ENCODE measurements at regions not wholly inside any gene's neighbourhood (a gene's known extent, or its start where the extent isn't known, plus 50 kb on each side); places are given as distances from the start of the nearest gene placed in this dataset.
A peak's percentile ranks its signal among the peaks of the same experiment; 100 is the strongest.

DNA sequence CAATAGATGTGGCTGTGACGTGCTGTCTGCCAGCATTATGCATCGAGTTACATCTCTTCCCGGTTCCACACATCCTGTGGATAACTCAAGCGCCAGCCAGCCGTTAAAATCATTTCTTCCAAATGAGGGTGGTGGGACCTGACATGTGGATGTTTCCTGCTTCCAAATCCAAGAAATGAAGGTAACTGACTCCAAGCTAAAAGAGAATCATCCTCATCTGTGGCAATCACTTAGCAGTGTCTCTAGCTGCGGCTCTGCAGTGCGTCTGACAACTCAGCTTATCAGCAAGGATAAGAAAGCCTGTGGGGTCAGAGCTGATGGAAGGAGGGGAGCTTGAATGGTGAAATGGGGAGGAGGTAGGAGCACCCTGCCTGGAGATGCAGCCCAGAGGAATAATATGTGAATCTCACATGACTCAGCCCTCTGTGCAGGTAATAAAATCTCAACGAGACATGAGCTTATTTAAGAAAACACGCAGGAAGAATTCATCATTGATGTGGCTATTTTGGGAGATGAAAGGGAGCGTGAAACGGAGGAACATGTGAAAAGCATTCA lies 382.2 kb upstream of the TRIB2 start:
- Histone ChIP-seq H3K9ac (ENCODE audit: low read length) (no peak overlapping the region), H3K27me3 (ENCODE audit: insufficient read depth, low read length, poor library complexity) (no peaks in the 10 kb centered on the region), H2AK5ac (ENCODE audit: low read length) (no peak overlapping the region), H2BK5ac (ENCODE audit: low read length) (no peak overlapping the region), H4K5ac (ENCODE audit: low read length) (no peak overlapping the region), H3K36me3 (ENCODE audit: control insufficient read depth, insufficient read depth, low read length) (no peaks in the 10 kb centered on the region), H3K79me2 (ENCODE audit: control insufficient read depth, insufficient read depth, low read length) (no peaks in the 10 kb centered on the region), H3K23ac (ENCODE audit: low read length) (no peak overlapping the region), H3K56ac (ENCODE audit: low read length) (no peak overlapping the region), H3K18ac (ENCODE audit: low read length) (no peak overlapping the region), H3K27ac (ENCODE audit: low read depth, low read length) (peak overlapping the region; percentile 46), H3K4me2 (ENCODE audit: low read length) (no peak overlapping the region), H3K4me1 (ENCODE audit: control insufficient read depth, low read depth, low read length) (peaks cover 2% of the 10 kb centered on the region), H3K4me3 (ENCODE audit: low read length) (no peak overlapping the region), H2BK120ac (ENCODE audit: low read depth, low read length) (no peak overlapping the region), H3K79me1 (ENCODE audit: low read length) (no peaks in the 10 kb centered on the region), H2BK15ac (replicated peaks; ENCODE audit: low read depth) (no peak overlapping the region), H3K4ac (ENCODE audit: low read depth, low read length) (no peak overlapping the region), H4K8ac (ENCODE audit: low read depth, low read length) (no peak overlapping the region)
- no CpG with 5 or more reads among the region's 11 CpGs for WGBS (ENCODE audit: extremely low coverage, insufficient coverage, low lambda C conversion rate)
- DNase-seq = peak; percentile 68

DNA sequence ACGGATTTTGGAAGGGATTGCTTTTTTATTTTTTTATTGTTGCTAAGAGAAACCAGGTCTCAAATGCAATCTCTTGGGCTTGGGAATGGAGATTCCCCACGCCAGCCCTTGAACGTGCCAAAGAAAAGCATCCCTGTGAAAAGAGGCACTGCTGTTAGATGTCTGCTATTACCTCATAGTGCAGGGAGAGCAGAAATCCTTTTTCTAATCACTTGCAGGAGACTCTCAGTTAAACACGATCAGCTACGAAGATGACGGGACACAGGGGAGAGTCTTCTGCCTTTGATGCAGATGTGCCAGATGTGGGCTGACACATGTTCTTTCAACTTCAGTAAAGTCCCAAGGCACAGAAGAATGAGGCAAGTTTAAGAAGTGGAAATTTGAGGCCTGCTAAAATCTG lies 381.6 kb upstream of the TRIB2 start:
- Histone ChIP-seq H3K36me3 (ENCODE audit: control insufficient read depth, insufficient read depth, low read length) (no peaks in the 10 kb centered on the region), H3K4ac (ENCODE audit: low read depth, low read length) (no peak overlapping the region), H3K4me3 (ENCODE audit: low read length) (no peak overlapping the region), H2AK5ac (ENCODE audit: low read length) (no peak overlapping the region), H2BK120ac (ENCODE audit: low read depth, low read length) (no peak overlapping the region), H3K27ac (ENCODE audit: low read depth, low read length) (no peak overlapping the region), H3K56ac (ENCODE audit: low read length) (no peak overlapping the region), H3K79me1 (ENCODE audit: low read length) (no peaks in the 10 kb centered on the region), H4K5ac (ENCODE audit: low read length) (no peak overlapping the region), H4K8ac (ENCODE audit: low read depth, low read length) (no peak overlapping the region), H2BK5ac (ENCODE audit: low read length) (no peak overlapping the region), H3K9ac (ENCODE audit: low read length) (no peak overlapping the region), H3K4me2 (ENCODE audit: low read length) (no peak overlapping the region), H3K23ac (ENCODE audit: low read length) (no peak overlapping the region), H2BK15ac (replicated peaks; ENCODE audit: low read depth) (no peak overlapping the region), H3K4me1 (ENCODE audit: control insufficient read depth, low read depth, low read length) (peaks cover 2% of the 10 kb centered on the region), H3K18ac (ENCODE audit: low read length) (no peak overlapping the region), H3K27me3 (ENCODE audit: insufficient read depth, low read length, poor library complexity) (no peaks in the 10 kb centered on the region), H3K79me2 (ENCODE audit: control insufficient read depth, insufficient read depth, low read length) (no peaks in the 10 kb centered on the region)
- DNase-seq = no peak
- WGBS (ENCODE audit: extremely low coverage, insufficient coverage, low lambda C conversion rate) = no CpG with 5 or more reads among the region's 6 CpGs

DNA sequence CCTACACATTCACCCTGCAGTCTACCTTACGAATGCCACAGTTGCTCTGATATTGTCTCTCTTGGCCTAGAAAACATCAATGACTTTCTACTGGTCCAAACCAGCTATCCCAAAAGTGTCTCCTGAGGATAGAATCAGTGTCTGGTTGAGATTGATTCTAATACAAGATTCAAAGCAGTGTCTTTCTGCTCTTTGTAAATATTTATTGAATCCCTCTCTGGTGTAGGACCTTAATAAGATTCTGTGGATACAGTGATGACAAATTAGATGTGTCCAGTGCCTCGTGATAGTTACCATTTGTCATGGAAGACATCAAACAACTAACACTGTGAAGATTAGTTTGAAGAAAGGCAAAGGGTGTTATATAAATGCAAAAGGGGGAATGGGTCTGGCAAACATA lies 380.7 kb upstream of the TRIB2 start:
- no peak overlapping the region for H2BK15ac ChIP-seq (replicated peaks; ENCODE audit: low read depth)
- no peaks in the 10 kb centered on the region for H3K79me2 ChIP-seq (ENCODE audit: control insufficient read depth, insufficient read depth, low read length)
- no peak overlapping the region for H3K4ac ChIP-seq (ENCODE audit: low read depth, low read length)
- no peak overlapping the region for H3K4me3 ChIP-seq (ENCODE audit: low read length)
- no peak overlapping the region for H3K18ac ChIP-seq (ENCODE audit: low read length)
- no peak overlapping the region for H3K56ac ChIP-seq (ENCODE audit: low read length)
- H3K27ac ChIP-seq (ENCODE audit: low read depth, low read length) = no peak overlapping the region
- H3K4me1 ChIP-seq (ENCODE audit: control insufficient read depth, low read depth, low read length) = peaks cover 2% of the 10 kb centered on the region
- H3K36me3 ChIP-seq (ENCODE audit: control insufficient read depth, insufficient read depth, low read length) = no peaks in the 10 kb centered on the region
- no peak overlapping the region for H4K8ac ChIP-seq (ENCODE audit: low read depth, low read length)
- no CpG with 5 or more reads among the region's 2 CpGs for WGBS (ENCODE audit: extremely low coverage, insufficient coverage, low lambda C conversion rate)
- H3K27me3 ChIP-seq (ENCODE audit: insufficient read depth, low read length, poor library complexity) = no peaks in the 10 kb centered on the region
- no peak overlapping the region for H3K9ac ChIP-seq (ENCODE audit: low read length)
- no peaks in the 10 kb centered on the region for H3K79me1 ChIP-seq (ENCODE audit: low read length)
- H3K23ac ChIP-seq (ENCODE audit: low read length) = no peak overlapping the region
- no peak overlapping the region for H2BK5ac ChIP-seq (ENCODE audit: low read length)
- H2AK5ac ChIP-seq (ENCODE audit: low read length) = no peak overlapping the region
- no peak overlapping the region for H2BK120ac ChIP-seq (ENCODE audit: low read depth, low read length)
- no peak for DNase-seq
- H4K5ac ChIP-seq (ENCODE audit: low read length) = no peak overlapping the region
- no peak overlapping the region for H3K4me2 ChIP-seq (ENCODE audit: low read length)

DNA sequence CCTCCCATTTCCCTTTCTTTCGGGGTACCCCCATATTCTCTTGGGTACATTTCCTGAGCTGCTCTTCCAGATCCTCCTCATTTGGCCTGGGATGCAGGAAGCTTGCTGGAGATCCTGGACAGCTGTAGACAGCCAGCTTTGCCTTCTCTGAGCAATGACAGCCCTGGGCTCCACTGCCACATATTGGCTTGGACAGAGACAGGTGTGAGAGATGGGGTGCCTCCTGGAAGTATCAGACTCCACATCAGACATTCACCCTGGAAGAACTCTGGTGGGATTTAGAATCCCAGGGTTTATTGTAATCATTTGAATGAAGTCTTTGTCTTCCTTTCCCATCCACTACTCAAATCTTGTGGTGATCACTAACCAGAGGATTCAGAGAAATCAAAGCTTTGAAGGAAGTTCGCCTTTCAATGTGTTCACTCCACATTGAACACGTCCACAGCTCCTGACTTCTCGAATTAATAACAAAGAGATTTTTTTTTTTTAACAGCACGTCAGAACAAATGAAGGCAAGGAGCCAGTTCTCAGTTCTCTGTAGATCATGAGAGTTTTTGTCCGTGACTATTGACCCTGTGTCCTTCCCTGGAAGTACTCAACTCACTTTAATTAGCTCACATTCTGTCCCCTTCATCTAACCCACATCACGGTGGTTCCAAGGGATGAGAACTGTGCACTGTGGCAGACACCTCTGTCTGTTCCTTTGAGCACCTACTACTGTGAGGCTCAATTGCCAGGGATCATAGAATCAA lies 377.6 kb upstream of the TRIB2 start:
- no peak overlapping the region for H3K4ac ChIP-seq (ENCODE audit: low read depth, low read length)
- no peak overlapping the region for H3K9ac ChIP-seq (ENCODE audit: low read length)
- no peaks in the 10 kb centered on the region for H3K27me3 ChIP-seq (ENCODE audit: insufficient read depth, low read length, poor library complexity)
- H2BK15ac ChIP-seq (replicated peaks; ENCODE audit: low read depth) = no peak overlapping the region
- no peak overlapping the region for H2BK5ac ChIP-seq (ENCODE audit: low read length)
- H3K56ac ChIP-seq (ENCODE audit: low read length) = no peak overlapping the region
- no peaks in the 10 kb centered on the region for H3K79me2 ChIP-seq (ENCODE audit: control insufficient read depth, insufficient read depth, low read length)
- no peak overlapping the region for H3K4me3 ChIP-seq (ENCODE audit: low read length)
- H4K5ac ChIP-seq (ENCODE audit: low read length) = no peak overlapping the region
- no peaks in the 10 kb centered on the region for H3K36me3 ChIP-seq (ENCODE audit: control insufficient read depth, insufficient read depth, low read length)
- no peak overlapping the region for H3K18ac ChIP-seq (ENCODE audit: low read length)
- H3K4me1 ChIP-seq (ENCODE audit: control insufficient read depth, low read depth, low read length) = peaks cover 2% of the 10 kb centered on the region
- H2AK5ac ChIP-seq (ENCODE audit: low read length) = no peak overlapping the region
- H4K8ac ChIP-seq (ENCODE audit: low read depth, low read length) = no peak overlapping the region
- H3K27ac ChIP-seq (ENCODE audit: low read depth, low read length) = no peak overlapping the region
- DNase-seq = no peak
- no CpG with 5 or more reads among the region's 7 CpGs for WGBS (ENCODE audit: extremely low coverage, insufficient coverage, low lambda C conversion rate)
- no peaks in the 10 kb centered on the region for H3K79me1 ChIP-seq (ENCODE audit: low read length)
- no peak overlapping the region for H3K4me2 ChIP-seq (ENCODE audit: low read length)
- H2BK120ac ChIP-seq (ENCODE audit: low read depth, low read length) = no peak overlapping the region
- no peak overlapping the region for H3K23ac ChIP-seq (ENCODE audit: low read length)

DNA sequence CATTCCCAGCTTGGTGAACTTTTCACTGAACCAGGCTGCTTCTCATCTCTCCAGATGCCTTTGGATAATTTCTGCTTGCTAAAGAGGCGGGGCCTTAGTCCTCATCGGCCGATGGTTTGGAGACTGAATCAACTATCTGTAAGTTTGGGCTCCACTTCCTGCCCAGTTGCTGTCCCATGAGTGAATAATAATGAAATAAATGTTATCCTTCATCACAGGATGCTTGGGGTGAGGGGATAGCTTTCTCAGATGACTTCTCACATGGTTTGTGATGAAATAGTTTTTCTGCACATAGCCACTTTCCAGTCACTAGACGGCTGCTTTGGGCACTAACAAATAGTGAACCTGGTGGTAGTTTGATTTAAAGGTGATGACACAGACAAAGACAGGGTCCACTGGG lies 376.6 kb upstream of the TRIB2 start:
- no CpG with 5 or more reads among the region's 4 CpGs for WGBS (ENCODE audit: extremely low coverage, insufficient coverage, low lambda C conversion rate)
- no peak overlapping the region for H3K4ac ChIP-seq (ENCODE audit: low read depth, low read length)
- no peaks in the 10 kb centered on the region for H3K4me1 ChIP-seq (ENCODE audit: control insufficient read depth, low read depth, low read length)
- H3K4me2 ChIP-seq (ENCODE audit: low read length) = no peak overlapping the region
- no peaks in the 10 kb centered on the region for H3K27me3 ChIP-seq (ENCODE audit: insufficient read depth, low read length, poor library complexity)
- H3K23ac ChIP-seq (ENCODE audit: low read length) = no peak overlapping the region
- no peak overlapping the region for H3K9ac ChIP-seq (ENCODE audit: low read length)
- no peak overlapping the region for H3K27ac ChIP-seq (ENCODE audit: low read depth, low read length)
- no peaks in the 10 kb centered on the region for H3K79me2 ChIP-seq (ENCODE audit: control insufficient read depth, insufficient read depth, low read length)
- no peak overlapping the region for H2BK15ac ChIP-seq (replicated peaks; ENCODE audit: low read depth)
- H3K56ac ChIP-seq (ENCODE audit: low read length) = no peak overlapping the region
- H2BK120ac ChIP-seq (ENCODE audit: low read depth, low read length) = no peak overlapping the region
- H3K36me3 ChIP-seq (ENCODE audit: control insufficient read depth, insufficient read depth, low read length) = no peaks in the 10 kb centered on the region
- H3K79me1 ChIP-seq (ENCODE audit: low read length) = no peaks in the 10 kb centered on the region
- H4K5ac ChIP-seq (ENCODE audit: low read length) = no peak overlapping the region
- no peak overlapping the region for H3K4me3 ChIP-seq (ENCODE audit: low read length)
- no peak overlapping the region for H3K18ac ChIP-seq (ENCODE audit: low read length)
- H2AK5ac ChIP-seq (ENCODE audit: low read length) = no peak overlapping the region
- no peak for DNase-seq
- no peak overlapping the region for H4K8ac ChIP-seq (ENCODE audit: low read depth, low read length)
- H2BK5ac ChIP-seq (ENCODE audit: low read length) = no peak overlapping the region

DNA sequence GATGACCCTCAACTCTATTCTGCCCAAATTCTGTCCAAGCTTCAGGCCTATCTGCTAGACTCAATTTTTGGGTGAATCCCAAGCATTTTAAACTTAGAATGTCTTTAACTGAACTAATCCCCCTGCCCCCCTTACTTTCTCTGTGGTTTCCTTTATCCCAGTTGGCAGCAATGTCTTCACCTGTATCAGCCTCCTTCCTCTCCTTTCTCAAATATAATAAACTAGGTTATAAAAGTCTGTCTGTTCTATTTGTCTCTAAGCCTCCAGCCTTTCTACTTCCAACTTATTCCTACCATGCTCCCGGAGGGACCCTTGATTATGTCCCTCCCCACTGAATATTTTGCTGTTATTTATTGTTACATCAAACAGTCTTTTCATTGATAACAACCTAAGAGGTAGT lies 375.5 kb upstream of the TRIB2 start:
- H3K23ac ChIP-seq (ENCODE audit: low read length) = no peak overlapping the region
- no peak overlapping the region for H2AK5ac ChIP-seq (ENCODE audit: low read length)
- H3K27me3 ChIP-seq (ENCODE audit: insufficient read depth, low read length, poor library complexity) = no peaks in the 10 kb centered on the region
- no peak for DNase-seq
- H4K8ac ChIP-seq (ENCODE audit: low read depth, low read length) = no peak overlapping the region
- no peak overlapping the region for H4K5ac ChIP-seq (ENCODE audit: low read length)
- H2BK15ac ChIP-seq (replicated peaks; ENCODE audit: low read depth) = no peak overlapping the region
- H3K4me2 ChIP-seq (ENCODE audit: low read length) = no peak overlapping the region
- H3K56ac ChIP-seq (ENCODE audit: low read length) = no peak overlapping the region
- H3K79me1 ChIP-seq (ENCODE audit: low read length) = no peaks in the 10 kb centered on the region
- H2BK5ac ChIP-seq (ENCODE audit: low read length) = no peak overlapping the region
- no peak overlapping the region for H2BK120ac ChIP-seq (ENCODE audit: low read depth, low read length)
- H3K18ac ChIP-seq (ENCODE audit: low read length) = no peak overlapping the region
- no peak overlapping the region for H3K27ac ChIP-seq (ENCODE audit: low read depth, low read length)
- no peaks in the 10 kb centered on the region for H3K36me3 ChIP-seq (ENCODE audit: control insufficient read depth, insufficient read depth, low read length)
- H3K4me3 ChIP-seq (ENCODE audit: low read length) = no peak overlapping the region
- no peak overlapping the region for H3K4ac ChIP-seq (ENCODE audit: low read depth, low read length)
- no CpG with 5 or more reads among the region's 1 CpG for WGBS (ENCODE audit: extremely low coverage, insufficient coverage, low lambda C conversion rate)
- no peaks in the 10 kb centered on the region for H3K79me2 ChIP-seq (ENCODE audit: control insufficient read depth, insufficient read depth, low read length)
- H3K4me1 ChIP-seq (ENCODE audit: control insufficient read depth, low read depth, low read length) = no peaks in the 10 kb centered on the region
- H3K9ac ChIP-seq (ENCODE audit: low read length) = no peak overlapping the region

Measured in mesendoderm (in vitro differentiated cells).